GM12875 (cell line): ENCODE measurements at regions not wholly inside any gene's neighbourhood (a gene's known extent, or its start where the extent isn't known, plus 50 kb on each side); places are given as distances from the start of the nearest gene placed in this dataset.

ENCODE experiments used
- H3K4me3 ChIP-seq: one replicate; pipeline ENCODE4 v1.5.1; 2011; ENCODE audit warnings: low read depth, low read length, control low read depth
- TF ChIP-seq, protein P1 (sequence below): IDR thresholded peaks from 2 replicates; pipeline ENCODE4 v1.5.1; 2011; ENCODE audit warnings: low read depth, mild to moderate bottlenecking, control low read depth, inconsistent platforms, low read length, moderate library complexity, borderline replicate concordance; ENCODE audit not compliant: insufficient read depth

DNA sequence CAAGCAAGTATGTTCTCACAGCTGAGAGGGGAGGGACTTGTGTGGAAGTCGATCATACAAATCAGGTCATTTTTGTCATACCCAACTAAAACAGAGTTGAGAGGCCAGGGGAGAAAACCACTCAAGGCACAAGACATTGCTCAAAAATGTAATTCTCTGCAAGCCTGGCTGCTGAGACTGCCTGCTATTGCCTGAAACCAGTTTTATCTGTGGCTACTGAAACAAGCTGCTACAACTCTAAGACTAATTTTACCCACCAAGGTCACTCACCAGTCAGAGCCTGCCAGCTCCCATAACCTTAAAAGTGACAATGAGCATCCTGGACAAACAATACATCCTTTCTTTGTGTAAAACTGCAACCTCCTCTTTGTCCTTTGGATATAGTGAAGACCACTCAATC, 54.1 kb upstream of the CST7 start:
- TF ChIP-seq, protein P1, sequence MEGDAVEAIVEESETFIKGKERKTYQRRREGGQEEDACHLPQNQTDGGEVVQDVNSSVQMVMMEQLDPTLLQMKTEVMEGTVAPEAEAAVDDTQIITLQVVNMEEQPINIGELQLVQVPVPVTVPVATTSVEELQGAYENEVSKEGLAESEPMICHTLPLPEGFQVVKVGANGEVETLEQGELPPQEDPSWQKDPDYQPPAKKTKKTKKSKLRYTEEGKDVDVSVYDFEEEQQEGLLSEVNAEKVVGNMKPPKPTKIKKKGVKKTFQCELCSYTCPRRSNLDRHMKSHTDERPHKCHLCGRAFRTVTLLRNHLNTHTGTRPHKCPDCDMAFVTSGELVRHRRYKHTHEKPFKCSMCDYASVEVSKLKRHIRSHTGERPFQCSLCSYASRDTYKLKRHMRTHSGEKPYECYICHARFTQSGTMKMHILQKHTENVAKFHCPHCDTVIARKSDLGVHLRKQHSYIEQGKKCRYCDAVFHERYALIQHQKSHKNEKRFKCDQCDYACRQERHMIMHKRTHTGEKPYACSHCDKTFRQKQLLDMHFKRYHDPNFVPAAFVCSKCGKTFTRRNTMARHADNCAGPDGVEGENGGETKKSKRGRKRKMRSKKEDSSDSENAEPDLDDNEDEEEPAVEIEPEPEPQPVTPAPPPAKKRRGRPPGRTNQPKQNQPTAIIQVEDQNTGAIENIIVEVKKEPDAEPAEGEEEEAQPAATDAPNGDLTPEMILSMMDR = no peak
- H3K4me3 ChIP-seq = no peak overlapping the region

DNA sequence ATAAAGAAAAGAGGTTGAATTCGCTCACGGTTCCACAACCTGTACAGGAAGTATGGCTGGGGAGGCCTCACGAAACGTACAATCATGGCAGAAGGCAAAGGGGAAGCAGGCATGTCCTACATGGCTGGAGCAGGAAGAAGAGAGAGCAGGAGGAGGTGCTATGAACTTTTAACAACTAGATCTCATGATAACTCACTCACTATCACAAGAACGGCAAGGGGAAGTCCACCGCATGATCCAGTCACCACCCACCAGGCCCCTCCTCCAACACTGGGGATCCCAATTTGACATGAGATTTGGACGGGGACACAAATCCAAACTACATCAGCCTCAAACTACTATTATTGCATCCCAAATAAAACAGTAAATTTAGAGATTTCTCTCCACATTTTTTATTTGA, 53.6 kb upstream of the CST7 start:
- TF ChIP-seq, protein P1 = no peak
- no peak overlapping the region for H3K4me3 ChIP-seq

DNA sequence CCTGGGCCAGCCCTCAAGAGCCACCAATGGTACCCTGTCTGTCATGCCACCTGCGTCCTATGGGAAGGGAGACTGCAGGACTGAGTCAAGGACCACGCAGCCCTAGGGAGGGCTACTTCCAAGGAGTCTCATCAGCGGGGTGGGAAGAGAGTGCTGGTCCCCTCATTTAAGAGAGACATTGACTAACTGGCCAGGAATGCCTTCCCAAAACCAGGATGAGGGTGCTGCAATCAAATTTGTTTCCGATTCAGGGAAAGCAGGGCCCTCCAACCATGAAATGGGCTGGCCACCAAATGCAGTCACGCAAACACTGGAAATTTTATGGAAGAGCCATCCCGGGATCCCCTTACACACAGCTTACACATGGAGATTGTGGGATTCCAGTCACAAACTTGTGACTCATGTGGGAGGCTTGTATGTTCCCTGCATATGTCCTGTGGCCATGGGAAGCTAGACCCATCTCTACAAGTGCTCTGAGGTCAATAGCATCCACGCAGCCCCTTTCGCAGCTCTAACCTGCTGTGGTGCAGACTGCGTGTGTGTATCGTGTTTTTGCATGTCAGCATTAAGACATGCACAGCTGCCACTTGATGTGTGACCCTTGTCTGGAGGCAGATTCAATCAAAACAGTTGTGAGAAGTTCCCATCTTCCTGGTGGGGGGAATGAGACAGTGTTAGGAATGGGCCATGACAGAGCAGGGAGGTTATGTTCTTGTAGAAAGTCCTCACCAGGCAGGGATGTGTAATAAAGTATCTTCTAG, 53.0 kb upstream of the CST7 start:
- TF ChIP-seq, protein P1 = no peak
- H3K4me3 ChIP-seq = no peak overlapping the region

GRCh38 chr20:24896984-24897383, 52.1 kb upstream of the CST7 start:
- TF ChIP-seq, protein P1 = no peak
- no peak overlapping the region for H3K4me3 ChIP-seq

DNA sequence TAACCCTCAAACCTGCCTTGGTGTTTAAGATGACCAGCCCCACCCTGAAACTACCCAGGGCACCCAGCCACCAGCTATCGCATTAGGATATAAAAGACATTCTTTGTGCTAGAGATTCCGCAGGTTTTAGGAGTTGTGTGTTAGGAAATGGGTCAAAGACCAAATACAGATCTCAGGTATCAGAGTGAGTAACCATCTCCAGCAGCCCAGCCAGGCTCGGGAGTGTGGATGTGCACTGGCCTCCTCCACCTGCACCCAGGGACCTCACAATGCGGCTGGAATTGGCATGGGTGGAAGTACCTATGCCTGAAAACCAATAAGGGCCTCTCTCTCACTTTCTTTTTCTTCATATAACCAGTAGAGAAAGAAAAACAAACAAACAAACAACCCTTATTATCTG, 51.1 kb upstream of the CST7 start:
- TF ChIP-seq, protein P1 = no peak

GRCh38 chr20:24899153-24899552, 49.9 kb upstream of the CST7 start:
- TF ChIP-seq, protein P1 = no peak
- H3K4me3 ChIP-seq = no peak overlapping the region

More for the DNA sequence above, 51.1 kb upstream of the CST7 start:
- no peak overlapping the region for H3K4me3 ChIP-seq
